ENCODE measurements at regions not wholly inside any gene's neighbourhood (a gene's known extent, or its start where the extent isn't known, plus 50 kb on each side); places are given as distances from the start of the nearest gene placed in this dataset.

GRCh38 chr10:89929282-89930026 is 228.1 kb downstream of the KIF20B start:
- TF ChIP-seq CTCF (IDR thresholded peaks at IDR 0.05), result no peak
- ATAC-seq (no peak), DNase-seq (no peak)
- intact Hi-C loops (cut with DNase I), result no loop called here
- H3K27ac ChIP-seq, result no peak overlapping the region
- no peaks in the 10 kb centered on the region for H3K27me3 ChIP-seq
- H3K4me3 ChIP-seq, result no peak overlapping the region
- no peaks in the 10 kb centered on the region for H3K36me3 ChIP-seq
- H3K4me1 ChIP-seq, result no peaks in the 10 kb centered on the region
- no peaks in the 10 kb centered on the region for H3K9me3 ChIP-seq

GRCh38 chr10:89937494-89937893 is 236.1 kb downstream of the KIF20B start:
- DNase-seq (no peak), ATAC-seq (no peak)
- no peaks in the 10 kb centered on the region for H3K9me3 ChIP-seq
- H3K36me3 ChIP-seq, result no peaks in the 10 kb centered on the region
- H3K27ac ChIP-seq, result no peak overlapping the region
- no peak for TF ChIP-seq CTCF (IDR thresholded peaks at IDR 0.05)
- H3K4me3 ChIP-seq, result no peak overlapping the region
- no peaks in the 10 kb centered on the region for H3K4me1 ChIP-seq
- H3K27me3 ChIP-seq, result no peaks in the 10 kb centered on the region
- intact Hi-C loops (cut with DNase I), result no loop called here

- Histone ChIP-seq H3K27ac (no peak overlapping the region), H3K9me3 (no peaks in the 10 kb centered on the region), H3K4me3 (no peak overlapping the region), H3K36me3 (no peaks in the 10 kb centered on the region), H3K27me3 (no peaks in the 10 kb centered on the region), H3K4me1 (no peaks in the 10 kb centered on the region)
- intact Hi-C loops (cut with DNase I), result no loop called here
- no peak for DNase-seq
- TF ChIP-seq CTCF (IDR thresholded peaks at IDR 0.05), result no peak
- ATAC-seq, result no peak
Measured at GRCh38 chr10:89940076-89940475, 238.7 kb downstream of the KIF20B start.

GRCh38 chr10:89942217-89942616 is 240.8 kb downstream of the KIF20B start:
- DNase-seq (no peak), ATAC-seq (no peak)
- intact Hi-C loops (cut with DNase I), result no loop called here
- Histone ChIP-seq H3K27ac (no peak overlapping the region), H3K4me3 (no peak overlapping the region), H3K36me3 (no peaks in the 10 kb centered on the region), H3K9me3 (no peaks in the 10 kb centered on the region), H3K27me3 (no peaks in the 10 kb centered on the region), H3K4me1 (no peaks in the 10 kb centered on the region)
- no peak for TF ChIP-seq CTCF (IDR thresholded peaks at IDR 0.05)

GRCh38 chr10:89944138-89944537 is 242.7 kb downstream of the KIF20B start:
- TF ChIP-seq CTCF (IDR thresholded peaks at IDR 0.05), result no peak
- Histone ChIP-seq H3K27ac (no peak overlapping the region), H3K27me3 (no peaks in the 10 kb centered on the region), H3K9me3 (no peaks in the 10 kb centered on the region), H3K36me3 (no peaks in the 10 kb centered on the region), H3K4me1 (no peaks in the 10 kb centered on the region), H3K4me3 (no peak overlapping the region)
- intact Hi-C loops (cut with DNase I), result no loop called here
- ATAC-seq, result no peak
- DNase-seq, result no peak

- intact Hi-C loops (cut with DNase I), result no loop called here
- no peak for ATAC-seq
- TF ChIP-seq CTCF (IDR thresholded peaks at IDR 0.05), result no peak
Measured at GRCh38 chr10:89946106-89946505, 244.7 kb downstream of the KIF20B start.

More at GRCh38 chr10:89946106-89946505, 244.7 kb downstream of the KIF20B start:
- Histone ChIP-seq H3K27me3 (no peaks in the 10 kb centered on the region), H3K9me3 (no peaks in the 10 kb centered on the region), H3K36me3 (no peaks in the 10 kb centered on the region), H3K27ac (no peak overlapping the region), H3K4me3 (no peak overlapping the region), H3K4me1 (no peaks in the 10 kb centered on the region)
- no peak for DNase-seq
